ENCODE measurements at regions not wholly inside any gene's neighbourhood (a gene's known extent, or its start where the extent isn't known, plus 50 kb on each side); places are given as distances from the start of the nearest gene placed in this dataset.

- H3K4me3 ChIP-seq (ENCODE audit: low read depth, low read length), result no peak overlapping the region
- no peak for DNase-seq (ENCODE audit: low read depth)
- no peak for TF ChIP-seq CTCF (IDR thresholded peaks at IDR 0.05; ENCODE audit: insufficient read depth, low read length)
These were observed 246.9 kb upstream of the GSE1 start for GRCh38 chr16:85366031-85366763.

- DNase-seq (ENCODE audit: low read depth), result no peak
- TF ChIP-seq CTCF (IDR thresholded peaks at IDR 0.05; ENCODE audit: insufficient read depth, low read length), result no peak
- no peak overlapping the region for H3K4me3 ChIP-seq (ENCODE audit: low read depth, low read length)
These were observed 245.6 kb upstream of the GSE1 start for GRCh38 chr16:85367485-85367884.

DNA sequence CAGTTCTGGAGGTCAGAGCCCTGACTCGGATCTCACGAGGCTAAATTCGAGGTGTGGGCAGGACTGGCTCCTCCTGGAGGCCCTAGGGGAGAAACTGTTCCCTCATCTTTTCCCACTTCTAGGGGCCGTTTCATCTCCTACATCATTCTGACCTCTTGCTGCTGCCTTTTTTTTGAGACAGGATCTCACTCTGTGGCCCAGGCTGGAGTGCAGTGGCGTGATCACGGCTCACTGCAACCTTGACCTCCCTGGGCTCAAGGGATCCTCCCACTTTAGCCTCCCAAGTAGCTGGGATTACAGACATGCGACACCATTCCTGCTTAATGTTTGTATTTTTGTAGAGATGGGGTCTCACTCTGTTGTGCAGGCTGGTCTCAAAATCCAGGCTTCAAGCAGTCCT, 244.1 kb upstream of the GSE1 start:
- TF ChIP-seq CTCF (IDR thresholded peaks at IDR 0.05; ENCODE audit: insufficient read depth, low read length), result no peak
- no peak for DNase-seq (ENCODE audit: low read depth)
- H3K4me3 ChIP-seq (ENCODE audit: low read depth, low read length), result no peak overlapping the region

DNA sequence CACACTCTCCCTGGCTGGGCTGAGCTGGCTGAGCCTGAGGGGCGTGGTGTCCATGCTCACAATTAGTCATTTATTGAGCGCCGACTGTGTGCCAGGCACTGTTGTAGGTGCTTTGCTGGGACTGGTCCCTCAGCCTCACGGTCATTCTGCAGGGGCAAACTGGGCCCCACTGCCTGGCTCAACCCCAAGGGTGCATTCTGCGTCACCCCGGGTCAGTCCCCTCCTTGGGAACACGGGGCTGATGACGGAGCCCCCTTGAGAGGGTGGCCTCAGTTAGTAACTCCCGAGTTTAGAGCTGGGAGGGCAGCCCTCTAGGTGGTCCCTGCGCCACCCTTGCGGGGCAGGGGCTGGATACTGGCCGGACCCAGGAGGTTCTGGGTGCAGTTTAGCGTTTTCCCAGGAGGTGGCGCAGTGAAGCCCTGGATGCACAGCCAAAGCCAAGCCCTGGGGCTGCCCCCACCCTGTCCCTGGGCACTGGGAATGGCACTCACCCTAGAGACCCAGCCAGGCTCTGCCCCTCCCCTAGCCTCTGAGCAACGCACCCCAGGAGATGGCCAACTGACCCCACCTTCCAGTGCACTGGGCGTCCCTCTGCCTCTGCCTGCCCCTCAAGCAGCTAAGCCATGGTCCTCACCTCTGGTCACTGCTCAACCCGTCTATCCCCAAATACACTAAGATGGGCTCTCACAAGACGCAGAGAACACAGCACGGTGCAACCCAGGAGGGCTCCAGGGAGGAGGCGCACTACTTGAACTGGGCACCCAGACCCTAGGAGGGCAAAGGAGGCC, 243.2 kb upstream of the GSE1 start:
- no peak overlapping the region for H3K4me3 ChIP-seq (ENCODE audit: low read depth, low read length)
- peak; percentile 46 for DNase-seq (ENCODE audit: low read depth)

DNA sequence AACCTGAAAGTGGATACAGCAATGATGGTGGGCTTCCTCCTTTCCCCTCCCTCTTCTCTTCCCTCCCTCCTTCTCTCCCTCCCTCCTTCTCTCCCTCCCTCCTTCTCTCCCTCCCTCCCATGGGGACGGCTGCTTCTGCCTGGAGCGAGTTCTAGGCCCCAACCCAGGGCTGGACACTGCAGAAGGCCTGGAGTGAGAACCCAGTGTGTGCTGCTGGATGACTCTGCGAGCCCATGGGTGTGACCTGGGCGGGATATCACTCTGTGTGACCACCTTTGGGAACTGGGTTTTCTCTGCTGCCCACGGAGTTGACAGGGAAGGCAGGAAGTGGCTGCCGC, 242.6 kb upstream of the GSE1 start:
- H3K4me3 ChIP-seq (ENCODE audit: low read depth, low read length), result no peak overlapping the region
- no peak for TF ChIP-seq CTCF (IDR thresholded peaks at IDR 0.05; ENCODE audit: insufficient read depth, low read length)
- no peak for DNase-seq (ENCODE audit: low read depth)

More for the DNA sequence above, 243.2 kb upstream of the GSE1 start:
- TF ChIP-seq CTCF (IDR thresholded peaks at IDR 0.05; ENCODE audit: insufficient read depth, low read length), result peak; percentile 79

DNA sequence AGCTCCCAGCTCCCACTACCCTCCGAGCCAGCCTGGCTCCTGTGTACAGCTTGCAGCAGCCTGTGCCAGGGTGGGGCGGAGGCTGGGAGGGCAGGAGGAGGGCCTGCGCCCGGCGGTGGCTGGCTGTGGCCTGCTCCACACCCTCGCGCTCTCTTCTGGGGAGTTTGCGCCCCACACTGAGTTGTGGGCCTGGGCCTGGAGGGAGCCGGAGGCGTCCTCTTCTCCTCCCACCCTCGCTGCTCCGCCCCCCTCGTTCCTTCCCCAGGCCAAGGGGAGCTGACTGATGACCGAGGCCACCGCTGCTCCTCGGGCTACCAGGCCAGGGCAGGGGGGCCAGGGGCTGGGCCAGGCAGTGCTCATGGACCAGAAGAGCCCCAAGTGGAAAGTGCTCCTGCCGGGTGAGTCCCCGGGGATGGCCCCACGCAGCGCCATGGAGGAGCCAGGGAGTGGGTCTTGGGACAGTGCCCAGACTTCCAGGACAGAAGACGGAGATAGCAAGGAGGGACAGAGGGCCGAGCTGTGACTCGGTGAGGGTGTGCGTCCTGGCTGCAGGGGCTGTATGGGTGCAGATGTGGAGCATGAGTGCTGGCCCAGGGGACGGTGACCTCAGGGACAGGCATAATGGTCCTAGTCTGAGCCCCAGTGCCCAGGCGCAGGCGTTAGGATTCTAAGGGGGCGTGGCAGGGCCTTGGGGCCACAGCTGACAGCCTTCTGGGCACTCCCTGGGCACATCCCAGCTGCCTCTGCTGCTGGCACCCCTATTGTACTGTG, 242.1 kb upstream of the GSE1 start:
- DNase-seq (ENCODE audit: low read depth), result peak; percentile 56
- peak overlapping the region; percentile 39 for H3K4me3 ChIP-seq (ENCODE audit: low read depth, low read length)
- peak; percentile 10 for TF ChIP-seq CTCF (IDR thresholded peaks at IDR 0.05; ENCODE audit: insufficient read depth, low read length)

All from fibroblast of the aortic adventitia (primary cell).